ENCODE measurements at regions not wholly inside any gene's neighbourhood (a gene's known extent, or its start where the extent isn't known, plus 50 kb on each side); places are given as distances from the start of the nearest gene placed in this dataset.

GRCh38 chr14:87879389-87879788, 113.6 kb downstream of the GALC start:
- CTCF ChIA-PET = no interaction called here
- POLR2A ChIA-PET = no interaction called here

GRCh38 chr14:87878959-87879358, 114.0 kb downstream of the GALC start:
- ChIA-PET CTCF (no interaction called here), POLR2A (no interaction called here)

GRCh38 chr14:87877877-87878276, 115.1 kb downstream of the GALC start:
- ChIA-PET POLR2A (no interaction called here), CTCF (no interaction called here)

- POLR2A ChIA-PET = no interaction called here
- CTCF ChIA-PET = no interaction called here
Measured at GRCh38 chr14:87874676-87875075, 118.3 kb downstream of the GALC start.

- POLR2A ChIA-PET = no interaction called here
- CTCF ChIA-PET = no interaction called here
Measured at GRCh38 chr14:87873741-87874140, 119.2 kb downstream of the GALC start.

GRCh38 chr14:87869619-87870583, 123.1 kb downstream of the GALC start:
- ChIA-PET POLR2A (no interaction called here), CTCF (no interaction called here)

- POLR2A ChIA-PET = no interaction called here
- CTCF ChIA-PET = no interaction called here
Measured at GRCh38 chr14:87868920-87869319, 124.1 kb downstream of the GALC start.

GRCh38 chr14:87866116-87866515, 126.9 kb downstream of the GALC start:
- ChIA-PET CTCF (no interaction called here), POLR2A (no interaction called here)

GRCh38 chr14:87864356-87865270, 128.4 kb downstream of the GALC start:
- ChIA-PET CTCF (no interaction called here), POLR2A (no interaction called here)

- CTCF ChIA-PET = no interaction called here
- POLR2A ChIA-PET = no interaction called here
Measured at GRCh38 chr14:87863047-87863446, 129.9 kb downstream of the GALC start.

GRCh38 chr14:87852107-87852506, 140.9 kb downstream of the GALC start:
- ChIA-PET POLR2A (no interaction called here), CTCF (no interaction called here)

- ChIA-PET POLR2A (no interaction called here), CTCF (no interaction called here)
Measured at GRCh38 chr14:87851190-87851589, 141.8 kb downstream of the GALC start.

GRCh38 chr14:87847216-87847755, 145.7 kb downstream of the GALC start:
- CTCF ChIA-PET = no interaction called here
- POLR2A ChIA-PET = no interaction called here

- ChIA-PET POLR2A (no interaction called here), CTCF (no interaction called here)
Measured at GRCh38 chr14:87840906-87841305, 152.1 kb downstream of the GALC start.

GRCh38 chr14:87838931-87839330, 154.1 kb downstream of the GALC start:
- POLR2A ChIA-PET = no interaction called here
- CTCF ChIA-PET = no interaction called here

- ChIA-PET CTCF (no interaction called here), POLR2A (no interaction called here)
Measured at GRCh38 chr14:87837296-87837695, 155.7 kb downstream of the GALC start.

GRCh38 chr14:87834594-87834993, 158.4 kb downstream of the GALC start:
- CTCF ChIA-PET = no interaction called here
- POLR2A ChIA-PET = no interaction called here

GRCh38 chr14:87833026-87833425, 160.0 kb downstream of the GALC start:
- ChIA-PET POLR2A (no interaction called here), CTCF (no interaction called here)

GRCh38 chr14:87830443-87831096, 162.4 kb downstream of the GALC start:
- ChIA-PET CTCF (no interaction called here), POLR2A (no interaction called here)

GRCh38 chr14:87829543-87829942, 163.4 kb downstream of the GALC start:
- POLR2A ChIA-PET = no interaction called here
- CTCF ChIA-PET = no interaction called here

- CTCF ChIA-PET = no interaction called here
- POLR2A ChIA-PET = no interaction called here
Measured at GRCh38 chr14:87824266-87824665, 168.7 kb downstream of the GALC start.
